Epithelial cell of prostate (primary cell): ENCODE measurements at regions not wholly inside any gene's neighbourhood (a gene's known extent, or its start where the extent isn't known, plus 50 kb on each side); places are given as distances from the start of the nearest gene placed in this dataset.
"Not testable (repeated sequence)": the region's sequence is repeated elsewhere in the genome, so short reads cannot be mapped to it uniquely, and the experiment has no call there.

Source experiments
- DNase-seq: peaks from one replicate; pipeline ENCODE4 v3.0.0-alpha.2; 2011; ENCODE audit warnings: low read depth, low spot score
- H3K27ac ChIP-seq: fragments of 450-650 bp; 2 replicates; pipeline ENCODE4 v1.5.1; 2017; ENCODE audit warnings: mild to moderate bottlenecking

DNA sequence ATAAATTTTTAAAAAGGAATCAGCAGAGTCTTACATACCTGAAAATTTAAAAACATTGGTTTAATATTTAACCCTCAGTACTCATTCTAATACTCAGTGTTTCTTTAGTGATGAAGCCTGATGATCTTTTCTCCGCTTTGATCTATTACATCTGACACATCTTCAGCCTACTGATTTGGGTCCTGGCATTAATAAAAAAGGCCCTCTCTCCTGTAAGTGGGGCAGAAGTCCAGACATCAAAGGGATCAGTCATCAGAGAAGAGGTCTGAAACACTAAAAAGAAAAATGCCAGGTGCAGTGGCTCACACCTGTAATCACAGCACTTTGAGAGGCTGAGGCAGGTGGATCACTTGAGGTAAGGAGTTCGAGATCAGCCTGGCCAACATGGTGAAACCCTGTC, 581.1 kb upstream of the LRATD1 start:
- no peak overlapping the region for H3K27ac ChIP-seq
- no peak for DNase-seq

- no peak for DNase-seq
- no peak overlapping the region for H3K27ac ChIP-seq
Observed at GRCh38 chr2:14053105-14053504, 579.4 kb upstream of the LRATD1 start.

DNA sequence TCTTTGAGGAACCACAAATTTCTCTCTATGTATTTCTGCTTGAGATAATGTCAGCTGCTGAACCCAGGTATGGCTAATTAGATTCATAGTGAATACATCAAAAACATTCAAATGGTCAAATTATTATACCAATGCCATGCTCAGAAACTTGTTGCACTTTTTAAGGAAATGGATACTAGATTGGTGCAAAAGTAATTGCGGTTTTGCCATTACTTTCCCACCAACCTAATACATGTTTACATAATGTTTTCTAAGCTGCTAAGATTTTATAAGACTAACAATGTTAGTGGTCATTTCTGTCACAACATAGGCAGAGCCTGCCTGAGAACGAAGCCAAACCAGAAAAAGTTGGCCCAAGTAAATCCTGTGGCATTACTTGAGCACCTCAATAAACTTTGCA, 568.2 kb upstream of the LRATD1 start:
- no peak for DNase-seq
- no peak overlapping the region for H3K27ac ChIP-seq

GRCh38 chr2:14072338-14072737, 560.2 kb upstream of the LRATD1 start:
- H3K27ac ChIP-seq, result peak overlapping the region; percentile 59
- DNase-seq, result peak; percentile 31

GRCh38 chr2:14074691-14075090, 557.8 kb upstream of the LRATD1 start:
- DNase-seq, result no peak
- H3K27ac ChIP-seq, result no peak overlapping the region

DNA sequence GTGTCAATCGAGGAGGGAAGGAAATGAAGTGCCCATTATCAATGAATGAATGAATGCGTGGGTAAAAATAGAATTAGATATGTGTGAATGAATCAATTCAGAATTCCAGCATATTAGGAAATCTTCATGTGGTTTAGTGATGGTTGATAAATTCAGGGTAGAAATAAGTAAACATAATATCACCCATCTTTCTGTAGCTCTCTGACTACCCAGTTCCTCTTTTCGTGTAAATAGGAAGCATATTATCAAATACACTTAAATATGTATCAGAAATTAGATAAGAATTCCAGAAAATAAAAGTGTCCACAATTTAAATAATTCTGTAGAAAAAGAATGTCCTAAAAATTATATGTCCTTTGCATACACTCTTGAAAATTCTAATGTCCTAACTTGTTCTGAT, 552.9 kb upstream of the LRATD1 start:
- no peak overlapping the region for H3K27ac ChIP-seq
- no peak for DNase-seq

DNA sequence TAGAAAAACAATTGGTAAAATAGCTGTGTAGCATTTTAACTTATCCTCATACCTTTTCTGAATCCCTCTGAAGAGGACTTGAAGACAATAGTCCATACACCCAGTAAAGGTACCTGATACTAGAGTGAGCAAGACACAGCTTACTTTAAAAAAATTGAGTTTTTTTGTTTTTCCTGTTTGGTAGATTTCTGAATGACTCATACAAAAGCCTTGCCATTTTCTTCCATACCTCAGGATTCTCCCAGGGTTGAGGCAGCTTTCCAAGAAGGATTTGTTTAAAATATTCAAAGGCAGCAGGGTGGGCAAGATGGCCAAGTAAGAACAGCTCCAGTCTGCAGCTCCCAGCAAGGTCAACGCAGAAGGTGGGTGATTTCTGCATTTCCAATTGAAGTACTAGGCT, 551.0 kb upstream of the LRATD1 start:
- H3K27ac ChIP-seq, result no peak overlapping the region
- DNase-seq, result no peak

GRCh38 chr2:14082640-14083039, 549.9 kb upstream of the LRATD1 start:
- no peak for DNase-seq
- H3K27ac ChIP-seq, result no peak overlapping the region

- no peak for DNase-seq
- H3K27ac ChIP-seq, result no peak overlapping the region
Observed at GRCh38 chr2:14094592-14094991, 537.9 kb upstream of the LRATD1 start.

DNA sequence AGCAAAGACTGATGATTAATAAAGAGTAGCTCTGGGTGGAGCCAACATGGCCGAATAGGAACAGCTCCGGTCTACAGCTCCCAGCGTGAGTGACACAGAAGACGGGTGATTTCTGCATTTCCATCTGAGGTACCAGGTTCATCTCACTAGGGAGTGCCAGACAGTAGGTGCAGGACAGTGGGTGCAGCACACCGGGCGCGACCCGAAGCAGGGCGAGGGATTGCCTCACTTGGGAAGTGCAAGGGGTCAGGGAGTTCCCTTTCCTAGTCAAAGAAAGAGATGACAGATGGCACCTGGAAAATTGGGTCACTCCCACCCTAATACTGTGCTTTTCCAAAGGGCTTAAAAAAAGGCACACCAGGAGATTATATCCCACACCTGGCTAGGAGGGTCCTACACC, 533.4 kb upstream of the LRATD1 start:
- not testable (repeated sequence) for H3K27ac ChIP-seq, DNase-seq

DNA sequence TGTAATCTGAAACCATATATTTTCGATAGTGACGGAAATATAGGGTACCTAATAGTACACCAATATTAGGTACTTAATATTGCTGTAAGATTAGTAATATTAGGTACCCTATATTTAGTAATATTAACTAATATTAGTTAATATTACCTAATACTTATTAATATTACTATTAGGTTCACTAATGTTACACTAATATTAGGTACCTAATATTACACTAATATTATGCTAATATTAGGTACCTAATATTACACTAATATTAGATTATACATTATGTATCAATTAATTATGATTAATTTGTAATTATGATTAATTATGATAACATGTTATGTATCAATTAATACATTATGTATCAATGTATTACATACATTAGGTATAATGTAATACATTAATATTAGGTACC, 518.2 kb upstream of the LRATD1 start:
- DNase-seq, result no peak
- H3K27ac ChIP-seq, result no peak overlapping the region

- H3K27ac ChIP-seq, result no peak overlapping the region
- no peak for DNase-seq
Observed at GRCh38 chr2:14120376-14120775, 512.1 kb upstream of the LRATD1 start.

DNA sequence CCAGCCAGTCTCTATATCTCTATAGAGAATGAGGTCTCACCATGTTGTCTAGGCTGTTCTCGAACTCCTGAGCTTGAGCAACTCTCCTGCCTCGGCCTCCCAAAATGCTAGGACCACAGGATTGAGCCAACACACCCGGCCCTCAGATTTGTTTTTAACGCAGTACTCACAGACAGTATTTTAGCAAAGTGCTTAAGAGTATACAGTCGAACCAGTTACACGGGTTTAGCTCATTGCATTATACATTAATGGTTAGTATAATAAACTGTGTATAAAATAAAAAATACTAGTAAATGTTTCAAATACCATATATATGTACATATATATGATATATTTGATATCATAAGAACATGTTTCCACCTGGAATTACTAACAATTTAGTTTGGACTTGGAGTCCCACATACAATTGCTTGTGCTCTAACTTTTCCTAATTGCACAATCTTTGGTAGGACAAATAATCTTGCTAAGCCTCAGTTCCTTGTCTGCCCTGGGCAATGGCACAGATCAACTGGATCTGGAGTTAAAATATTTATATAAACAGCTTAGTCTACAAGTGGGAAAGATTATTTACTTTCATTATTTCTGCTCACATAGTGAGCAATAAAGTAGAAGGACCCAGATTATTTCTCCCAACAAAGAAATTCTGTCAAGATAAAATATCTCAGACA, 508.9 kb upstream of the LRATD1 start:
- H3K27ac ChIP-seq, result no peak overlapping the region
- DNase-seq, result no peak

GRCh38 chr2:14125624-14126293, 506.8 kb upstream of the LRATD1 start:
- no peak for DNase-seq
- no peak overlapping the region for H3K27ac ChIP-seq

- H3K27ac ChIP-seq, result no peak overlapping the region
- DNase-seq, result no peak
Observed at GRCh38 chr2:14126846-14127245, 505.7 kb upstream of the LRATD1 start.

DNA sequence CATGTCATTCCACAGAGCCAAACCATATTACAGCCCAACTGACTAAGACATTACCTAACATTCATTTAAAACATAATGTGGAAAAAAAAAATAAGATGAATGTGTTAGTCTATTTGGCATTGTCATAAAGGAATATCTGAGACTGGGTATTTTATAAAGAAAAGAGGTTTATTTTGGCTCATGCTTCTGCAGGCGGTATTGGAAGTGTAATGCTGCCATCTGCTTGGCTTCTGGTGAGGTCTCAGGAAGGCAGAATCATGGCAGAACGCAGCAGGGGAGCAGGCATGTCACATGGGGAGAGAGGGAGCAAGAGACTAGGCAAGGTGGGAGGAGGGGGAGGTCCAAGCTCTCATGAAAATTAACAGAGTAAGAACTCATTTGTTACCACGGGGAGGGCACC, 504.8 kb upstream of the LRATD1 start:
- no peak overlapping the region for H3K27ac ChIP-seq
- DNase-seq, result no peak

- DNase-seq, result no peak
- no peak overlapping the region for H3K27ac ChIP-seq
Observed at GRCh38 chr2:14132386-14132785, 500.1 kb upstream of the LRATD1 start.

DNA sequence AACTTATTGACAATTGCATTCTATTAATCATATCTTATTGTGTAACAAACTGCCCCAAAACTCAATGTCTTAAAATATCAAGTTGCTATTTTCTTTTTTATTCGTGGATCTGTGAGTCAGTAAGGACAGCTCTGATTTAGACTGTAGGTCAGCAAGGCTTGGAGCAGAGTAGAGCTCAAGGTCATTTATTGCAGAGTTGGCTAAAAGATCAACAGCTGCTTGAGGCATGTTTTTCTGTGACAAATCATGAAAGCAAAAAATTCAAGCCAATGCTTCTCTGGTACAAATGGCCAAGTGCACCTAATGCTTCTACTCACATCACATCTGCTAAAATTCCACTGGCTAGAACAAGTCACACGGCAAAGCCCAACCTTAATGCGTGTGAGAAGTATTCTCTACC, 497.7 kb upstream of the LRATD1 start:
- DNase-seq, result no peak
- no peak overlapping the region for H3K27ac ChIP-seq

GRCh38 chr2:14136030-14136429, 496.5 kb upstream of the LRATD1 start:
- H3K27ac ChIP-seq, result no peak overlapping the region
- no peak for DNase-seq

DNA sequence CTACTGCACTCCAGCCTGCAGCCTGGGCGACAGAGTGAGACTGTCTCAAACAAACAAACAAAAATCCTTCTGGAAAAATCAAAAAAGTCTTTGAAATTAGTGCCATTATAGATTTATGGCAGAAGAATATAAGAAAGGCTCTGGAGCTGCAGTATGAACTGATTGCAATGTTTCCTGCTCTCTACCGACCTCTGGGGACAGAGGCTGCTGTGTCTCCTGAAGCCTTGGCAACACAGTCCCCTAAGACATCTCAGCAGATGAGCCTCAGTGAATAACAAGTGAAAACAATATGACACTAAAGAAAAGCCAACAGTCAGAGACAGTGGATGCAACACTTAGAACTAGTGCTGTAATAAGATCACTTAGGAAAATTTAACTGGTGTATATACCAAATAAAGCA, 494.9 kb upstream of the LRATD1 start:
- no peak for DNase-seq
- no peak overlapping the region for H3K27ac ChIP-seq

GRCh38 chr2:14140009-14140550, 492.4 kb upstream of the LRATD1 start:
- no peak for DNase-seq
- no peak overlapping the region for H3K27ac ChIP-seq

DNA sequence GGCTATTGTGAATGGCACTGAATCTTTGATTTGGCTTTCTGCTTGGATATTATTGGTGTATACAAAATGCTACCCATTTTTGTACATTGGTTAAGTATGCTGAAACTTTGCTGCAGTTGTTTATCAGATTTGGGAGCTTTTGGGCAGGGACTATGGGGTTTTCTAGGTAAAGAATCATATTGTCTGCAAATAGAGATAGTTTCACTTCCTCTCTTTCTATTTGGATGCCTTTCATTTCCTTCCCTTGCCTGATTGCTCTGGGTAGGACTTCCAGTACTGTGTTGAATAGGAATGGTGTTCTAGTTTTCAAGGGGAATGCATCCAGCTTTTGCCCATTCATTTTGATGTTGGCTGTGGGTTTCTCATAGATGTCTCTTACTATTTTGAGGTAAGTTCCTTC, 489.1 kb upstream of the LRATD1 start:
- H3K27ac ChIP-seq, result no peak overlapping the region
- no peak for DNase-seq
